ENCODE measurements at regions not wholly inside any gene's neighbourhood (a gene's known extent, or its start where the extent isn't known, plus 50 kb on each side); places are given as distances from the start of the nearest gene placed in this dataset.

- no peak overlapping the region for H3K4me3 ChIP-seq (ENCODE audit: low read depth in 1 of 2, low read length in 2 of 2)
- H3K9ac ChIP-seq (ENCODE audit: low read depth in 1 of 2, low read length in 2 of 2): no peak overlapping the region
- no peaks in the 10 kb centered on the region for H3K9me3 ChIP-seq (ENCODE audit: control insufficient read depth in 1 of 2, low read length in 2 of 2)
- H3K27me3 ChIP-seq (ENCODE audit: control insufficient read depth in 1 of 2, insufficient read depth in 2 of 2, low read length in 2 of 2): no peaks in the 10 kb centered on the region
- no peak overlapping the region for H3K27ac ChIP-seq (ENCODE audit: low read depth, low read length)
- no peaks in the 10 kb centered on the region for H3K36me3 ChIP-seq (ENCODE audit: control insufficient read depth in 1 of 2, insufficient read depth in 2 of 2, low read length in 2 of 2)
- H3K4me1 ChIP-seq (ENCODE audit: control insufficient read depth in 1 of 2, insufficient read depth in 2 of 2, low read length in 2 of 2): no peaks in the 10 kb centered on the region
Measured at GRCh38 chr5:8295141-8295540, 426.2 kb downstream of the MTRR start.

- H3K9me3 ChIP-seq (ENCODE audit: control insufficient read depth in 1 of 2, low read length in 2 of 2): no peaks in the 10 kb centered on the region
- no peaks in the 10 kb centered on the region for H3K36me3 ChIP-seq (ENCODE audit: control insufficient read depth in 1 of 2, insufficient read depth in 2 of 2, low read length in 2 of 2)
- no peak overlapping the region for H3K9ac ChIP-seq (ENCODE audit: low read depth in 1 of 2, low read length in 2 of 2)
- no peaks in the 10 kb centered on the region for H3K4me1 ChIP-seq (ENCODE audit: control insufficient read depth in 1 of 2, insufficient read depth in 2 of 2, low read length in 2 of 2)
- no peaks in the 10 kb centered on the region for H3K27me3 ChIP-seq (ENCODE audit: control insufficient read depth in 1 of 2, insufficient read depth in 2 of 2, low read length in 2 of 2)
- no peak overlapping the region for H3K4me3 ChIP-seq (ENCODE audit: low read depth in 1 of 2, low read length in 2 of 2)
- no peak overlapping the region for H3K27ac ChIP-seq (ENCODE audit: low read depth, low read length)
Measured at GRCh38 chr5:8299716-8300115, 430.8 kb downstream of the MTRR start.

GRCh38 chr5:8304341-8304740 is 435.4 kb downstream of the MTRR start:
- Histone ChIP-seq H3K9me3 (ENCODE audit: control insufficient read depth in 1 of 2, low read length in 2 of 2) (peaks cover 0 to 2% of the 10 kb centered on the region in 2 donors), H3K4me1 (ENCODE audit: control insufficient read depth in 1 of 2, insufficient read depth in 2 of 2, low read length in 2 of 2) (no peaks in the 10 kb centered on the region), H3K36me3 (ENCODE audit: control insufficient read depth in 1 of 2, insufficient read depth in 2 of 2, low read length in 2 of 2) (no peaks in the 10 kb centered on the region), H3K4me3 (ENCODE audit: low read depth in 1 of 2, low read length in 2 of 2) (no peak overlapping the region), H3K27ac (ENCODE audit: low read depth, low read length) (no peak overlapping the region), H3K27me3 (ENCODE audit: control insufficient read depth in 1 of 2, insufficient read depth in 2 of 2, low read length in 2 of 2) (no peaks in the 10 kb centered on the region), H3K9ac (ENCODE audit: low read depth in 1 of 2, low read length in 2 of 2) (no peak overlapping the region)

- Histone ChIP-seq H3K9ac (ENCODE audit: low read depth in 1 of 2, low read length in 2 of 2) (no peak overlapping the region), H3K27ac (ENCODE audit: low read depth, low read length) (no peak overlapping the region), H3K4me3 (ENCODE audit: low read depth in 1 of 2, low read length in 2 of 2) (no peak overlapping the region), H3K9me3 (ENCODE audit: control insufficient read depth in 1 of 2, low read length in 2 of 2) (peaks cover 0 to 4% of the 10 kb centered on the region in 2 donors), H3K36me3 (ENCODE audit: control insufficient read depth in 1 of 2, insufficient read depth in 2 of 2, low read length in 2 of 2) (no peaks in the 10 kb centered on the region), H3K27me3 (ENCODE audit: control insufficient read depth in 1 of 2, insufficient read depth in 2 of 2, low read length in 2 of 2) (no peaks in the 10 kb centered on the region), H3K4me1 (ENCODE audit: control insufficient read depth in 1 of 2, insufficient read depth in 2 of 2, low read length in 2 of 2) (no peaks in the 10 kb centered on the region)
Measured at GRCh38 chr5:8306288-8306896, 437.4 kb downstream of the MTRR start.

- no peak overlapping the region for H3K4me3 ChIP-seq (ENCODE audit: low read depth in 1 of 2, low read length in 2 of 2)
- no peak overlapping the region for H3K9ac ChIP-seq (ENCODE audit: low read depth in 1 of 2, low read length in 2 of 2)
- no peaks in the 10 kb centered on the region for H3K4me1 ChIP-seq (ENCODE audit: control insufficient read depth in 1 of 2, insufficient read depth in 2 of 2, low read length in 2 of 2)
- no peaks in the 10 kb centered on the region for H3K9me3 ChIP-seq (ENCODE audit: control insufficient read depth in 1 of 2, low read length in 2 of 2)
- no peaks in the 10 kb centered on the region for H3K27me3 ChIP-seq (ENCODE audit: control insufficient read depth in 1 of 2, insufficient read depth in 2 of 2, low read length in 2 of 2)
- no peaks in the 10 kb centered on the region for H3K36me3 ChIP-seq (ENCODE audit: control insufficient read depth in 1 of 2, insufficient read depth in 2 of 2, low read length in 2 of 2)
- no peak overlapping the region for H3K27ac ChIP-seq (ENCODE audit: low read depth, low read length)
Measured at GRCh38 chr5:8314965-8315364, 446.0 kb downstream of the MTRR start.

GRCh38 chr5:8316608-8317280 is 447.8 kb downstream of the MTRR start:
- Histone ChIP-seq H3K36me3 (ENCODE audit: control insufficient read depth in 1 of 2, insufficient read depth in 2 of 2, low read length in 2 of 2) (no peaks in the 10 kb centered on the region), H3K27me3 (ENCODE audit: control insufficient read depth in 1 of 2, insufficient read depth in 2 of 2, low read length in 2 of 2) (no peaks in the 10 kb centered on the region), H3K4me1 (ENCODE audit: control insufficient read depth in 1 of 2, insufficient read depth in 2 of 2, low read length in 2 of 2) (no peaks in the 10 kb centered on the region), H3K9ac (ENCODE audit: low read depth in 1 of 2, low read length in 2 of 2) (no peak overlapping the region), H3K4me3 (ENCODE audit: low read depth in 1 of 2, low read length in 2 of 2) (no peak overlapping the region), H3K27ac (ENCODE audit: low read depth, low read length) (no peak overlapping the region), H3K9me3 (ENCODE audit: control insufficient read depth in 1 of 2, low read length in 2 of 2) (no peaks in the 10 kb centered on the region)

GRCh38 chr5:8317335-8317734 is 448.4 kb downstream of the MTRR start:
- Histone ChIP-seq H3K9ac (ENCODE audit: low read depth in 1 of 2, low read length in 2 of 2) (no peak overlapping the region), H3K4me3 (ENCODE audit: low read depth in 1 of 2, low read length in 2 of 2) (no peak overlapping the region), H3K36me3 (ENCODE audit: control insufficient read depth in 1 of 2, insufficient read depth in 2 of 2, low read length in 2 of 2) (no peaks in the 10 kb centered on the region), H3K4me1 (ENCODE audit: control insufficient read depth in 1 of 2, insufficient read depth in 2 of 2, low read length in 2 of 2) (no peaks in the 10 kb centered on the region), H3K9me3 (ENCODE audit: control insufficient read depth in 1 of 2, low read length in 2 of 2) (no peaks in the 10 kb centered on the region), H3K27me3 (ENCODE audit: control insufficient read depth in 1 of 2, insufficient read depth in 2 of 2, low read length in 2 of 2) (no peaks in the 10 kb centered on the region), H3K27ac (ENCODE audit: low read depth, low read length) (no peak overlapping the region)

- no peak overlapping the region for H3K9ac ChIP-seq (ENCODE audit: low read depth in 1 of 2, low read length in 2 of 2)
- H3K27ac ChIP-seq (ENCODE audit: low read depth, low read length): no peak overlapping the region
- H3K36me3 ChIP-seq (ENCODE audit: control insufficient read depth in 1 of 2, insufficient read depth in 2 of 2, low read length in 2 of 2): no peaks in the 10 kb centered on the region
- H3K4me3 ChIP-seq (ENCODE audit: low read depth in 1 of 2, low read length in 2 of 2): no peak overlapping the region
- no peaks in the 10 kb centered on the region for H3K27me3 ChIP-seq (ENCODE audit: control insufficient read depth in 1 of 2, insufficient read depth in 2 of 2, low read length in 2 of 2)
- no peaks in the 10 kb centered on the region for H3K9me3 ChIP-seq (ENCODE audit: control insufficient read depth in 1 of 2, low read length in 2 of 2)
- H3K4me1 ChIP-seq (ENCODE audit: control insufficient read depth in 1 of 2, insufficient read depth in 2 of 2, low read length in 2 of 2): no peaks in the 10 kb centered on the region
Measured at GRCh38 chr5:8320244-8320643, 451.3 kb downstream of the MTRR start.

- no peaks in the 10 kb centered on the region for H3K9me3 ChIP-seq (ENCODE audit: control insufficient read depth in 1 of 2, low read length in 2 of 2)
- no peak overlapping the region for H3K9ac ChIP-seq (ENCODE audit: low read depth in 1 of 2, low read length in 2 of 2)
- H3K4me3 ChIP-seq (ENCODE audit: low read depth in 1 of 2, low read length in 2 of 2): no peak overlapping the region
- H3K36me3 ChIP-seq (ENCODE audit: control insufficient read depth in 1 of 2, insufficient read depth in 2 of 2, low read length in 2 of 2): no peaks in the 10 kb centered on the region
- H3K27me3 ChIP-seq (ENCODE audit: control insufficient read depth in 1 of 2, insufficient read depth in 2 of 2, low read length in 2 of 2): no peaks in the 10 kb centered on the region
- no peak overlapping the region for H3K27ac ChIP-seq (ENCODE audit: low read depth, low read length)
- no peaks in the 10 kb centered on the region for H3K4me1 ChIP-seq (ENCODE audit: control insufficient read depth in 1 of 2, insufficient read depth in 2 of 2, low read length in 2 of 2)
Measured at GRCh38 chr5:8321272-8321671, 452.3 kb downstream of the MTRR start.

- H3K9ac ChIP-seq (ENCODE audit: low read depth in 1 of 2, low read length in 2 of 2): no peak overlapping the region
- H3K36me3 ChIP-seq (ENCODE audit: control insufficient read depth in 1 of 2, insufficient read depth in 2 of 2, low read length in 2 of 2): no peaks in the 10 kb centered on the region
- H3K4me1 ChIP-seq (ENCODE audit: control insufficient read depth in 1 of 2, insufficient read depth in 2 of 2, low read length in 2 of 2): no peaks in the 10 kb centered on the region
- no peak overlapping the region for H3K4me3 ChIP-seq (ENCODE audit: low read depth in 1 of 2, low read length in 2 of 2)
- no peak overlapping the region for H3K27ac ChIP-seq (ENCODE audit: low read depth, low read length)
- H3K9me3 ChIP-seq (ENCODE audit: control insufficient read depth in 1 of 2, low read length in 2 of 2): no peaks in the 10 kb centered on the region
- no peaks in the 10 kb centered on the region for H3K27me3 ChIP-seq (ENCODE audit: control insufficient read depth in 1 of 2, insufficient read depth in 2 of 2, low read length in 2 of 2)
Measured at GRCh38 chr5:8322484-8322883, 453.5 kb downstream of the MTRR start.

All from duodenal mucosa (tissue), 2 donors.